B cell (primary cell): ENCODE measurements at regions not wholly inside any gene's neighbourhood (a gene's known extent, or its start where the extent isn't known, plus 50 kb on each side); places are given as distances from the start of the nearest gene placed in this dataset.

Experiments
- EZH2 ChIP-seq: IDR thresholded peaks from 2 replicates; pipeline ENCODE4 v1.6.1; 2012; ENCODE audit warnings: borderline replicate concordance, low read depth, mild to moderate bottlenecking, moderate library complexity, low read length; ENCODE audit not compliant: insufficient read depth, poor library complexity, severe bottlenecking
- TF ChIP-seq, protein P1 (sequence below): fragments of 200-600 bp; IDR thresholded peaks from one replicate; pipeline ENCODE4 v1.8.0; 2022; ENCODE audit warnings: antibody characterized with exemption, mild to moderate bottlenecking

DNA sequence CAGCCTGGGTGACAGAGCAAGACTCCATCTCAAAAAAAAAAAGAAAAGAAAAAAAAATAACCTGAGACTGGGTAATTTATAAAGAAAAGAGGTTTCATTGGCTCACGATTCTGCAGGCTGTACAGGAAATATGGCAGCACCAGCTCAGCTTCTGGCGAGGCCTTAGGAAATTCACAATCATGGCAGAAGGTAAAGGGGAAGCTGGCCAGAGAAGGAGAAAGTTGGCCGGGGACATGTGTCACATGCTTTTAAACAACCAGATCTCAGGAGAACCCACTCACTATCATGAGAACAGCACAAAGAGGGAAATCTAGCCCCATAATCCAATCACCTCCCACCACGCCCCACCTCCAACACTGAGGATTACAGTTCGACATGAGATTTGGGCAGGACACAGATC lies 125.3 kb downstream of the DISP1 start:
- TF ChIP-seq, protein P1, sequence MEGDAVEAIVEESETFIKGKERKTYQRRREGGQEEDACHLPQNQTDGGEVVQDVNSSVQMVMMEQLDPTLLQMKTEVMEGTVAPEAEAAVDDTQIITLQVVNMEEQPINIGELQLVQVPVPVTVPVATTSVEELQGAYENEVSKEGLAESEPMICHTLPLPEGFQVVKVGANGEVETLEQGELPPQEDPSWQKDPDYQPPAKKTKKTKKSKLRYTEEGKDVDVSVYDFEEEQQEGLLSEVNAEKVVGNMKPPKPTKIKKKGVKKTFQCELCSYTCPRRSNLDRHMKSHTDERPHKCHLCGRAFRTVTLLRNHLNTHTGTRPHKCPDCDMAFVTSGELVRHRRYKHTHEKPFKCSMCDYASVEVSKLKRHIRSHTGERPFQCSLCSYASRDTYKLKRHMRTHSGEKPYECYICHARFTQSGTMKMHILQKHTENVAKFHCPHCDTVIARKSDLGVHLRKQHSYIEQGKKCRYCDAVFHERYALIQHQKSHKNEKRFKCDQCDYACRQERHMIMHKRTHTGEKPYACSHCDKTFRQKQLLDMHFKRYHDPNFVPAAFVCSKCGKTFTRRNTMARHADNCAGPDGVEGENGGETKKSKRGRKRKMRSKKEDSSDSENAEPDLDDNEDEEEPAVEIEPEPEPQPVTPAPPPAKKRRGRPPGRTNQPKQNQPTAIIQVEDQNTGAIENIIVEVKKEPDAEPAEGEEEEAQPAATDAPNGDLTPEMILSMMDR, result no peak
- no peak for TF ChIP-seq EZH2
